Upper lobe of left lung (tissue), 4 donors: ENCODE measurements at regions not wholly inside any gene's neighbourhood (a gene's known extent, or its start where the extent isn't known, plus 50 kb on each side); places are given as distances from the start of the nearest gene placed in this dataset.

Source experiments
- CTCF ChIP-seq, 6 experiments: fragments of 450-650 bp in 4 of 6; fragments of 200-600 bp in 2 of 6; sonication (generic) in 2 of 6; IDR thresholded peaks; one replicate each; pipeline ENCODE4 v1.5.1; 2016 to 2019; ENCODE audit warnings: antibody characterized with exemption in 6 of 6
- POLR2AphosphoS5 ChIP-seq, 2 donors: sonication (generic); formaldehyde crosslinking; IDR thresholded peaks; one replicate each; pipeline ENCODE4 v1.5.1; 2017; ENCODE audit warnings: antibody characterized with exemption in 2 of 2

- TF ChIP-seq POLR2AphosphoS5 (IDR thresholded peaks at IDR 0.05) (no peak), CTCF (IDR thresholded peaks at IDR 0.05) (no peak)
These were observed 62.8 kb upstream of the YWHAQ start for GRCh38 chr2:9693646-9694045.
